Stimulated activated CD4-positive, alpha-beta T cell treated with anti-CD3 and anti-CD28 coated beads, Interleukin-15, amount 100 ng/mL, for 48 hours (primary cell): ENCODE measurements at regions not wholly inside any gene's neighbourhood (a gene's known extent, or its start where the extent isn't known, plus 50 kb on each side); places are given as distances from the start of the nearest gene placed in this dataset.
"Not testable (repeated sequence)": the region's sequence is repeated elsewhere in the genome, so short reads cannot be mapped to it uniquely, and the experiment has no call there.

ENCODE experiments used
- DNase-seq, 2 donors: peaks; one replicate each; pipeline ENCODE4 v3.0.0-alpha.2; 2020; ENCODE audit warnings: low read depth in 2 of 2

DNA sequence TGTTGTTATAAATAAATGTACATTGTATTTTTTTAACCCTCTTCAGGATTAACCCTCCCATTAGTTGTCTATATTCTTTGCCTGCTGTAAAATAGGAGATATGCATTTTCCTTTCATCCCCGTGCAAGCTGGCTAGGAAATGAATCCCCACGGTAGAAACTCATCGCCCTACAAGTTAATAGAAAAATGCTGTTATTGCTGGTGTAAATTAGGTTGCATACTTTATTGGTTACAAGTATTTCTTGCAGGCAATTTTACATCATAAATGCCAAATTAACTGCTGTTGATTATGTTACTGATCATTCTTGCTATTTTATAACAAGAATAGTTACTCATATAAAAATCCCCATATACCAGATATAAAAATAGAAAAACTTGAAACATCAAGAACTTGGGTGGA, 454.2 kb upstream of the KLF6 start:
- no peak for DNase-seq

DNA sequence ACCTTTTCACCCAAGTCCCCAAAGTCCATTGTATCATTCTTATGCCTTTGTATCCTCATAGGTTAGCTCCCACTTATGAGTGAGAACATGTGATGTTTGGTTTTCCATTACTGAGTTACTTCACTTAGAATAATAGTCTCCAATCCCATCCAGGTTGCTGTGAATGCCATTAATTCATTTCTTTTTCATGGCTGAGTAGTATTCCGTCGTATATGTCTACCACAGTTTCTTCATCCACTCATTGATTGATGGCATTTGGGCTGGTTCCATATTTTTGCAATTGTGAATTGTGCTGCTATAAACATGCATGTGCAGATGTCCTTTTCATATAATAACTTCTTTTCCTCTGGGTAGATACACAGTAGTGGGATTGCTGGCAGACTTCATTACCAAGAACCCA, 451.9 kb upstream of the KLF6 start:
- not testable (repeated sequence) for DNase-seq

DNA sequence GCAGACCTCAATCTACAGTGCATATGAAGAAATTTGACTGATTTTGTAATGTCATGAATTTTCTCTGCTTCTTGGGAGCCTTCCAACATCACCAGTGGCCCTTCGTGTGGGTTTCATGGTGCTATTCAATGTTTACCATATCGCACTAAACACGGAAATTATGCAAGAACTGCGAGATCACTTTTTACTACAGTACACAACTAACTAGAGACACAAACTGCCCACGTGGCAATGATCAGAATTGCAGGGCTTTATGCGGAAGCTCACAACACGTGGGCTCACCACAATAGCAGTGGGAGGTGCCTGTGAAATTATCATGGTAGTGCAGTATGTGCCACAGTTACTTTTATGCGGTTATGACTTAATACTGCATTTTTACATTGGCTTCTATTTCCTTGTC, 449.7 kb upstream of the KLF6 start:
- peak in 1 of 2 donors; percentile 25 for DNase-seq

DNA sequence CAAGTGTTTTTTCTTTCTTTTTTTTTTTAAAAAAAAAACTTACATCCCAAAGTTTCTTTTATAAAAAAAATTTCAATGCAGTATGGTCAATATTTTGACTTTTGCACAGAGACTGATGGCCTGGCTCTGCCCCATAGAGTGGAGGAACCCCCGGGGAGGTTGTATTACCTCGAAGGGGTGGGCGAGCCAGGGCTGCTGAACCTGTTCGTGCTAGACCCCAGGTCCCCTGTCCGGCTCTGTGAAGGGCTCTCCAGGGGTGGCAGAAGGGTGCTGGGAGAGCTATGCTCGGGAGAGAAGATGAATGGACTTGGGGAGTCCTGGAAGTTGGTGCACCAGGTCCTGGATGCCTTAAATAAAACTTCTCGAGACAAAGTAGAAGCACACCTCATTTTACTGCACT, 446.4 kb upstream of the KLF6 start:
- DNase-seq: no peak

DNA sequence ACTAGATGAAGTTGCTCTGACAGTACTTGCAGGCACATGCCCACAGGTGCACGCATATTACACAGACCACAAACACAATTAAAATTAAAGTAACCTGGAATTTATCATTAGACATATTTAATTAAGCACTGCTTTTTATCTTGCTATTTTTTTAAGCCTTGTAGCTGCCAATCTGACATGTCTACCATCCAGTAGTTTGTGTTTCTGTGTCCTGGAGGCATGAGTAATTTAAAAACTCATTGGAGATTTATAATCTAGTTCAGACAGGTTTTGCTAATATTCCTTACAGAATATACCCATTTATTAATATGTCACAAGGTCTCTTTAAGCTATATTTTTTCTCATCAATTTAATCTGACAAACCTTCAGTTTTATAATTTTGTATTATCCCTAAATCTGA, 445.0 kb upstream of the KLF6 start:
- DNase-seq: no peak

DNA sequence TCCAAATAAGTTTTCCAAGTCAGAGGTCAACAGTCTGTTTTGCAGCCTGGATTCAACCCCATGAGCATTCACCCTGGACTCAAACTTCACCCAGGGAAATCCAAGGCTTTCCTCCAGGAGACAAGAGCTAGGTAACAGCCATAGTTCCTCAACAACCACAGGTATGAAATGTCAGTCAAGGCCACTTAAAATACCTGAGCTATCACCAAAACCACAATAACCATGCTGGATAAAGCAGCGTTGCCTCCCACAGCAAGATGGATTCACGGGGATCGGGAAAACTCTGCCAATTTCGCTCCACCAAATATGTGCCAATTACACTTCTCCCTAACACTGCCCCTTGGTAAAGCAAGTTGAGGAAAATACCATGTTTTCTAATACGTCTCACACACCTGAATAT, 444.1 kb upstream of the KLF6 start:
- no peak for DNase-seq

DNA sequence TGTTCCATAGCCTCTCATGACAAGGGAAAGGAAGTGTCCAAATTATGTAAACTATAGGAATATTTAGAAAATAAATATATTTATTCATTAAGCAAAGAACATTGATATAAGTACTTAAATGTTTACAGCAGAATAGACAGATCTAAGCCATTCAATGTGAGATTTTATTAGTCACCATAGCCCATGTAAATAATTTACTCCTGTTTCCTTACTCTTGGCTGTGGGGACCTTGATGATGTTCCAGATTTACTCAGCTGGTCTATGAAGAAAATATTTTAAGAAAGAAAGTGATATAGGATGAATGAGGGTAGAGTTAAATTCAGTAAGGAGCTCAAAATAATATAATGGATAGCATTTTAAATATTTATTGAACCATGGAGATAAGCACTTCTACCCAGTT, 442.6 kb upstream of the KLF6 start:
- DNase-seq: no peak

DNA sequence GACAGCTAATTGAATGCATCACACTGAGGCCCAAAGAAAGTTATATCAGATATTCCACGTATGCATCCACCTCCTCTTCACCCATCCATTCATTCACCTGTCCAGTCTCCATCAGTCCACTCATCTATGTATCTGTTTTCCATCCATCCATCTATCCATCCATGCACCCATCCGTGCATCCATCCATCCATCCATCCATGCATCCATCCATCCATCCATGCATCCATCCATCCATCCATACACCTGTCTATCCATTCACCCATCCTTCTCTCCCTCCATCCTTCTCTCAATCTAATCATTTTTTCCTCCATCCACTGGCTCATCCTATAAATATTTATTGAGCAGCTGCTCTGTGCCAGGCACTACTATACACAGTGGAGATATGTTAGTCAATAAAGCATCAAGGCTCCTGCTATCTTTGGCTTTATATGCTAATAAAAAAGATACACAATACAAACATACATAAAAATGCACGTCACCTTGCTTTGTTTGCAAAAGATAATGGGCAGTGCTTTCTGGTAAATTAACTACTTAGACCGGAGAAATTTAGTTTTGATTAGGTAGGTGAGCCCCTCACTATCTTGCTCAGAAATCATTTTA, 442.0 kb upstream of the KLF6 start:
- DNase-seq: no peak

DNA sequence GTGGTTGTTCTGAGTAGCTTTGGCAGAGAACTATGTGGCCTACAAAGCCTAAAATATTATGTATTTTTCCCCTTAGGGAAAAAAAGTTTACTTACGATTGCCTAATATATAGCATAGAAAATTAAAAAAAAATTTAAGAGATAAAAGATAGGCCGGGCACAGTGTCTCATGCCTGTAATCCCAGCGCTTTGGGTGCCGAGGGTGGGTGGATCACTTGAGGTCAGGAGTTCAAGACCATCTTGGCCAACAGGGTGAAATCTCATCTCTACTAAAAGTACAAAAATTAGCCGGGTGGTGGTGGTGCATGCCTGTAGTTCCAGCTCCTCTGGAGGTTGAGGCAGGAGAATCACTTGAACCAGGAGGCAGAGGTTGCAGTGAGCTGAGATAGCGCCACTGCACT, 439.2 kb upstream of the KLF6 start:
- DNase-seq: no peak

DNA sequence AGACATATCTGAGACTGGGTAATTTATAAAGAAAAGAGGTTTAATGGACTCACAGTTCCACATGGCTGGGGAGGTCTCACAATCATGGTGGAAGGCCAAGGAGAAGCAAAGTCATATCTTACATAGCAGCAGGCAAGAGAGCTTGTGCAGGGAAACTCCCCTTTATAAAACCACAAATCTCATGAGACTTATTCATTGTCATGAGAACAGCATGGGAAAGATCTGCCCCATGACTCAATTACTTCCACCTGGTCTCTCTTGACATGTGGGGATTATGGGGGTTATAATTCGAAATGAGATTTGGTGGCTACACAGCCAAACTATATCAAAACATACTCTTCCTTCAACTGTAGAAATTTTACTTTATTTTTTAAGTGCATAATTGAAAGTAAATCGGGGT, 436.3 kb upstream of the KLF6 start:
- DNase-seq: not testable (repeated sequence)

DNA sequence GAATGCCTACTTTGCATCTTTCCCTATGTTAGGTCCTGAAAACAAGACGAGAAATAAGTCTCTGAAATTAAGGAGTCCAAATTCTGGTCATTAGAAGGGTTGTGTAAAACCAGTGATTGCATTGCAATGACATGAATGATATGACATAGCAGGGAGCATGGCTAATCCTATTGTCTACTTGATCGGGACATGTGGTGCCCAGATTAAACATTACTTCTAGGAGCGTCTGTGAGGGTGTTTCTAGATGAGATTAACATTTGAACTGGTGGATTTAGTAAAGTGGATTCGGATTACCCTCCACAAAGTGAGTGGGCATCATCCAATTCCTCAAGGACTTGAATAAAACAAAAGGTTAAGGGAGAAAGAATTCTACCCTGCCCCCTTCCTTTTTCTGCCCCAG, 434.9 kb upstream of the KLF6 start:
- DNase-seq: no peak

DNA sequence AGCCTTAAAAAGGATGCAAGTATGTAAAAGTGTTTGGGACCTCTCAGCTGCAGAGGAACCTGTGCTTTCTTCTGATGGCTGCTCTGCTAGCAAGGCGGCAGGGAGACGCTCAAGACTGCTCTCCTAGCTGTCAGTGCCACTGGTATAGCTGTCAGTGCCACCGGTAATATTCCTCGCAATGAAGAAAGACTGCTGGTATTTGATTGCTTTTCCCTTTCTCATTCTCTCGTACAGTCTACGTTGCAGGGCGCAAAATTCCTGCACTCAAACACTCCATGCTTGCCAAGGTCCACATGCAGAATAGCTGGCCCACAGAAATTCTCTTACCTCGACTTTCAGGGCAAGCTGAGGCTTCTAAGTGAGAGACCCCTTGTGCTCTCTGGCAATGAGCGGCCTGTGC, 432.6 kb upstream of the KLF6 start:
- DNase-seq: no peak

DNA sequence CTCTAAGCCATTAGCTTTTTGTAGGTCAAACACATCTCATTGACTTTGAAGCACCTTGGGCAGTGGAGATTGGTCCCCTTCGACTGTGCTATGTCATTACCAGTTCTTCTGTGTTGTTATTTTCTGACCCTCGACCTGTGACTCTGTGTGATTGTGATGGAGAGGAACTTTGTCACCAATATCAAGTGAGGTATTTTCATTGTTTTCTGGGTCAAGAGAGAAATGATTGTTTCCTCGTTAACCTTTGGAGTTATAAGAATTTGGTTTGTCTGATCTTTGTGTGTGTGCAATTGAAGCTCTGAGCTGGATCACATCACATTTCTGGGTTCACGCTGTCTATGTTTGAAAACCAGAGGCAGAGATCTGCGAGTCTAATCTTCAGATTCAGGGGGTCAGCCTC, 432.2 kb upstream of the KLF6 start:
- no peak for DNase-seq

DNA sequence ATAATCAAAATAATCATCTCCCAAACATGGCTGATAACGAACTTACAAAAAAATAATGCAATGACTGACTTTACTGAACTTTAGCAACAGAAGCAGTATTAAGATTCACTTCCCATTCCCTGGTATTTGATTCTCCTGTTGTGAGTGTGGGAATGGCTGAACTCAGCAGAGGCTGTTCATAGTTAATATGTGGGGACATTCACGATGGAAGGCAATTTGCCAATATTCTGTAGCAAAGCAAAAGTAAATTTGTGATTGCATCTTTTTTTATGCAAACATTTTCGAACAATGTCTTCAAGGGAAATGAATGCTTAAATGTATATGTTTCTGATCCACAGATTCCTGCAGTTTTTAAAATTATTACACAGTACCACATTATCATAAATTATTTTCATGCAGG, 431.7 kb upstream of the KLF6 start:
- DNase-seq: no peak

DNA sequence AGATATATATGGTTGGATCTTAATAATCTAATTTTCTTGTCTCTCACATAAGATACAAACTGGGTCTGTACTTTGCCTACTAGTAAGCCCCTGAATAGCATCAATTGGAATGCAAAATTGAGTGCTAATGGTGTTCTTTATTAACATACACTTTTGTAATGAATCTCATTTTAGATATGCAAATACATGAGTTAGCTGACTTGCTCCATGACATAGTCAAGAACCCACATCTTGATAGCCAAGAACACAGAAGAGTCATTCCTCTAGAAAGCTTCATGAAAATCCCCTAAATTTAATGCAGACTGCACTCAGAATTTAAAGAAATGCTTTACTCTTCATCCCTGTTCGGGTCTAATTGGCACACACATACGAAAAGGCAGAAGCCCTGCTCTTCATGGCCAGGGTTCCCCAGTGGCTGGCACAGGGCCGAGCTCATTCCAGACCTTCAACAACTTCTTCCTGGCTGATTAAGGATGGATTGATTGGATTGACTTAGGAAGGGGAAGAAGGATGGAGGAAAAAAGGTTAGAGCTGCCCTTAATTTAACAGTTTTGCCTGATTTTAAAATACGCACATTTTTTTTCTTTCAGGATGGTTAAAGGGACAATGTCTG, 431.1 kb upstream of the KLF6 start:
- DNase-seq: no peak

DNA sequence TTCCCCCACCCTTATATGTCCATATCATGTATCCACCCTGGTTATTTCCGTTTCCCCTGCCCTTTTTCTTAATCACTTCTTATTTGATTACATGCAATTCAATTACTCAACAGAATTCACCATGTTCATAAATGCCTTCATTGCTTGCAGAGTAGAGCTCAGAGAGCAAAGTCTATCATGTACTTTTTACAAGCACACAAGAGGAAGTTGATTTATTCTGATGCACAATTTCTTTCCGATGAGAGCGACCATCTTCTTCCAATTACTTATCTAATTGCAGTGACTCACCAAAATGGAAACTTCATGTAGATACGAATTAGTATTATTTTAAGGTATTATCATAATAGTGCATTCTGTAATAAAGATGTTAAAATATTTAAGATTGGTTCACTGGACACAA, 430.5 kb upstream of the KLF6 start:
- no peak for DNase-seq

DNA sequence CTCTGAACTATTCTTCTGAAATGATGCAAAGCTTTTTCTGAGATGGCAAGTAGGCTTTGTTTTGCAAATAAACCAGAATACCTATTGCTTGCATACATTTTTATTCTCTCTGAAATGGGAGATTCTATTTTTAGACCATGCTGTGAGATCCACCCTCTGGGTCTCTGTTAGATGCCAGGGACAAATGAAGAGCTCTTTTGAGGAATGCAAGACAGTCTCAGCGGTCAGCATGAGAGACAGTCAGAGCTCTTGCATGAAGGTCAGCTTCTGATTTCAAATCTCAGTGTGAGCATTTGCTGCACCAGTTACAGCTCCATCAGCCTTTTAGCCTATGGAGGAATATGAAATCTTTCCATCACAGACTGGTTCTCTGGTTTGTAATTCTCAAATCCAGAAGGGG, 429.9 kb upstream of the KLF6 start:
- no peak for DNase-seq

DNA sequence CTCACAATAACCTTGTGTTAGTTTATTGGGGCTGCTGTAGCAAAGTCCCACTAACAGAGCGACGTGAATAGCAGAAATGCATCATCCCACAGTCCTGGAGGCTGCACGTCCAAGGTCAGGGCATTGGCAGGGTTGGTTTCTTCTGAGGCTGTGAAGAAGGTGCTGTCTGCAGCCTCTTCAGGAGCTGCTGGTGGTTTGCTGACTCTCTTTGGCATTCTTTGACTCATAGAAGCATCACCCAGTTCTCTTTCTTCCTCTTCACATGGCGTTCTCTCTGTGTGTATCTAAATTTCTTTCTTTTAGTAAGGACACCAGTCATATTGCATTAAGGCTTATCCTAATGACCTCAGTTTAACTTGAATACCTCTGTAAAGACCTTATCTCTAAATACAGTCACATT, 428.4 kb upstream of the KLF6 start:
- DNase-seq: no peak

DNA sequence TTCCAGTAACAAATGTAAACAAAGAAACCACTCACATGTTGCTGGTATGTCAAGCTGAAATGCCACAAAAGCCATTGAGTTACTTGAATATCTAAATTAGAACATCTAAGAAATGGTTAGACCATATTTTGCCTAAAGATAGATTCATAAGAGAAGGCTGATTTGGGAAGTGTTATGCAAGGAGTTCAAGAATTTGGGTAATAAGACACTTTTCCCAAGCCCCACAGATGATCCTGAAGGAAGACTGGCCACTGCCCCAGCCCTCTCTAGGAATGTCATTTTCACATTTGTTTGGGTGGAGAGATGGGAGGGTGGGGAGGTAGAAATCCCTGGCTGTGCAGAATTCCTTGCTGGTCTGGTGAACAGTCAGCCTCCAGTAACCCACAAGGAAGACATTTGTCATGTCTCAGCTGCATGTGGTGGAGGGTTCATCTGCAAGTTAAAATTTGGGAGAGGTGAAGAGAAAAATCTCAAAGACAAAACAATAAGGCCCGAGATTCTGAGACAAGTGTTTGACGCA, 427.2 kb upstream of the KLF6 start:
- DNase-seq: no peak

DNA sequence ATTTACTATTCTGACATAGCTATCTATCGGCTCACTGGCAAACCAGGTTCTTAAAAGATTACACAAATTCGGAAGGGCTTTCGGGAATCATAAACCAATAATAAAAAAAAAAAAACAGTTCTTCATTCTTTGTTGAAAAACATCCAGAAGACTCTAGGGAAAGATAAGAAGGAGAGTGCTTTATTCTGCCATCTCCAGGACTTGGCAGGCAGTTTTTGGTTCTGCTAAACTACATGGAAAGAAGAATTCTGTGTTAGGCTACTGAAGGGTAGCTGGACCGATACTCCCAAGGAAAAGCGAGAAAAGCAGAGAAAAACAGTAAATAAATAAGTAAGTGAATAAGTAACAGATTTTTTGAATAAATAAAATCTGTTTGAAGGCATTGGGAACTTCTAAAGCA, 423.5 kb upstream of the KLF6 start:
- DNase-seq: no peak

DNA sequence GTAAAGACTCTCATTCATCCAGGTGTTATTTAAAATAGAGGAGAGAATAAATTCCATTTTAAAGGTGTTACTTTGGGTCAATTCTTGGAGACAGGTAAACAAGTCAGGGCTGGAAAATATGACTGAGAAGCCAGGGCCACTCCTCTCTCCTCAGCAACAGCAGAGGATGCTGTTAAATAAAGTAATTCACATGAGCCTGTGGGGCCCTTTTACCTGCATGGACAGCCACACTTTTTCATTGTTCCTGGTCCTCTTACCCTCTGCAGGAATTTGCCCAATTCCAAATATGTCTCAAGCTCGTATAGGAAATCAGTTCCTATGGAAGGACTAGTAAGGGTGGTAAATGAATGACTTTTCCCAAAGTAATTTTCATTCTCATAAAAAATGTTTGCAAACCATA, 420.1 kb upstream of the KLF6 start:
- DNase-seq: no peak

DNA sequence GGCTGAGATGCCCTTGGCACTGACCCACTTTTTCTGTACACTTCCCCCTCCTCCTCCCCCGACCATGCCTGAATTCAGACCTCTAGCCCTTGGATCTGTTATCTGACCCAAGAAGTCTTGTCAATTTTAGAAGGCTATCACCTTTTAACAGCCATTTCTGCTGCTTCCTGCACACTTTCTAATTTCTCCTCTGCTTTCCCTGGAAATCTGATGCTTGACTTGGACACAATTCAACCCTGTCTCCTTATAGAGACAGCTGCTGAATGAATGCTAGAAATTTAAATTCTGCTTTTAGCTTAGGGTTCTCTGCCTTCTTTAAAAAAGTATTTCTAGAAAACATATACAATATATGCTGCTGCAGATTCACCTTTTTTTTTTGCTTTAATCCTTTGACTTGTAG, 417.9 kb upstream of the KLF6 start:
- DNase-seq: no peak

DNA sequence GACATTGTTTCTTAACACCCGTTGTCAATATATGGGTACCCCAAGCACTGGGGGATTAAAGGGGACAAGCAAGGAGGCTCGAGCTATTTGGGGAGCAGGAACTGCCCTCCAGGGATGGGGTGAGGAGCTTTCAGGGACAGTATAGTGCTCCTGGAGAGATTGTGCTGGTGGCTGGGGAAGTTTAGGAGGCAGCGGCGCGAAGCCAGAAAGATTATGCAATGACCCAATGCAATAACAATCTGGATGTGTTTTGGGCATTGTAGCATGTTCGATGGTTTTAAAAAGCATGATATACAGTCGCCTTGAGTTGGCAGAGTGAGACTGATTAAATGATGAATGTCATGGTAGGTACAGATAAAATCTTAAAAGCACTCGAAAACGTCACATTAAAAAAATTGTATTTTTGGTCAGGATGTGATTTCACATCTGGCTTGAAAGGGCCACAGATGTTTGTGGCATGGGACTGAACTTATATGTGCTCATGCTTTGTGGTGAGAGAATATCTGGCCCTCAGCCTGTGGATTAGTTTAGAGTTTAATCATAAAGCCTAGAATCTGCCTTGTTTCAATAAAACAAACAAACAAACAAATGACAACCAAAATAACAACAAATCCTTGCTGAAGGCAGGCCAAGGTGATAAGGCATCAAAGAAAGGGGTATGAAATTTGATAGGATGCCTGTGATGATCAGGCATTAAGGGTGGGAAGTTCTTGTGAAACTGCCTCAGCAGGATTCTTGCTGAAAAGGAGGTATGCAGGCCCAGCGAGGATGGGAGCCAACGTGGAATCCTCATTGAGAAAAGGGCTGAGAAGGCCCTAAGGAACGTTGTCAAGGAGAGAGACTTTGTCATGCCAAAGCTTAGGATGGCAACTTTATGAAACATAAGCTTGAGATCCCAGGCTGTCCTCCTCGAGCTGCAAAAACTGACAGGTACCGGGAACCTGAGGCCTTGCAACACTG, 417.1 kb upstream of the KLF6 start:
- no peak for DNase-seq
